HCT116 (cell line): ENCODE measurements at regions not wholly inside any gene's neighbourhood (a gene's known extent, or its start where the extent isn't known, plus 50 kb on each side); places are given as distances from the start of the nearest gene placed in this dataset.

Experiments
- ATAC-seq: fragments of 200-7000 bp; cut with Tn5 transposase; 2 replicates; pipeline ENCODE4 v1.9.1; 2020; ENCODE audit warnings: mild to moderate bottlenecking, moderate library complexity
- BruUV-seq: library from RNA; stranded (reverse); fragments of 400-500 nt; replicated peaks from 2 replicates; lab custom pipeline; 2021; lab: Mats Ljungman, UMichigan
- CTCF ChIA-PET: fragments of 300-600 bp; sonication (Branson Sonifier 250); formaldehyde crosslinking; loops from one replicate; lab custom pipeline; 2021; ENCODE audit warnings: antibody characterized with exemption; lab: Charles Lee
- POLR2A ChIA-PET: fragments of 300-600, 350-600 bp; sonication (Branson Sonifier 250); formaldehyde crosslinking; loops from one replicate; lab custom pipeline; 2021; ENCODE audit warnings: antibody characterized with exemption; lab: Charles Lee
- RAD21 ChIA-PET, 2 experiments: fragments of 300-600 bp; sonication (Branson Sonifier 250); formaldehyde crosslinking; loops; one replicate each; lab custom pipeline; 2023; ENCODE audit warnings: low total read pairs in 2 of 2; ENCODE audit not compliant: uncharacterized antibody in 2 of 2, unreplicated experiment in 2 of 2, low non-redundant PET in 1 of 2; lab: Charles Lee
- DNase-seq: peaks from one replicate; pipeline ENCODE4 v3.0.0-alpha.2; 2010; ENCODE audit warnings: low read depth, low spot score
- H2AFZ ChIP-seq: fragments of 200-600 bp; shearing (Covaris generic), sonication (generic); 2 replicates; pipeline ENCODE4 v1.6.1; 2017; ENCODE audit warnings: low read depth, mixed run types, mixed read lengths, antibody characterized with exemption, low read length; ENCODE audit not compliant: poor library complexity, severe bottlenecking
- H3K27ac ChIP-seq: 2 replicates; pipeline ENCODE4 v1.5.1; 2012; ENCODE audit warnings: low read depth, low read length
- H3K27me3 ChIP-seq: fragments of 200-600 bp; sonication (generic); 2 replicates; pipeline ENCODE4 v1.6.1; 2016; ENCODE audit warnings: mixed run types, low read length, mixed read lengths; ENCODE audit not compliant: insufficient read depth
- H3K36me3 ChIP-seq, 2 experiments: fragments of 200-500 bp in 1 of 2; fragments of 200-600 bp in 1 of 2; sonication (Bioruptor generic) in 1 of 2; sonication (generic) in 1 of 2; 2 replicates each; pipeline versions ENCODE4 v1.5.1 to v1.6.1; 2014 to 2016; ENCODE audit warnings: low read length in 2 of 2, inconsistent platforms in 1 of 2, mixed read lengths in 1 of 2, mixed run types in 1 of 2; ENCODE audit not compliant: insufficient read depth in 2 of 2, control insufficient read depth in 1 of 2
- H3K4me1 ChIP-seq, 2 experiments: fragments of 200-600 bp in 1 of 2; sonication (generic) in 1 of 2; 2 replicates each; pipeline versions ENCODE4 v1.5.1 to v1.6.1; 2012 to 2017; ENCODE audit warnings: low read length in 2 of 2, inconsistent platforms in 1 of 2, mild to moderate bottlenecking in 1 of 2, mixed read lengths in 1 of 2, mixed run types in 1 of 2, moderate library complexity in 1 of 2; ENCODE audit not compliant: insufficient read depth in 2 of 2, control insufficient read depth in 1 of 2
- H3K4me2 ChIP-seq: fragments of 200-600 bp; sonication (generic); 2 replicates; pipeline ENCODE4 v1.6.1; 2017; ENCODE audit warnings: mixed run types, low read length, mixed read lengths
- H3K4me3 ChIP-seq, 2 experiments: fragments of 200-600 bp in 1 of 2; sonication (generic) in 1 of 2; replicated peaks in 1 of 2; 2 replicates each; pipeline ENCODE4 v1.5.1; 2011 to 2016; ENCODE audit warnings: low read length in 2 of 2, control low read depth in 1 of 2, low read depth in 1 of 2, mild to moderate bottlenecking in 1 of 2, mixed read lengths in 1 of 2, mixed run types in 1 of 2
- H3K79me2 ChIP-seq: fragments of 200-600 bp; sonication (generic); 2 replicates; pipeline ENCODE4 v1.6.1; 2017; ENCODE audit warnings: mild to moderate bottlenecking, mixed run types, low read length, moderate library complexity, mixed read lengths; ENCODE audit not compliant: insufficient read depth
- H3K9ac ChIP-seq: fragments of 200-600 bp; sonication (generic); 2 replicates; pipeline ENCODE4 v1.6.1; 2016; ENCODE audit warnings: low read length, mixed read lengths
- H3K9me2 ChIP-seq: fragments of 200-600 bp; sonication (generic), shearing (Covaris generic); 2 replicates; pipeline ENCODE4 v1.6.1; 2017; ENCODE audit warnings: mixed run types, mild to moderate bottlenecking, moderate library complexity; ENCODE audit not compliant: insufficient read depth
- H3K9me3 ChIP-seq, 2 experiments: fragments of 200-500 bp in 1 of 2; fragments of 200-600 bp in 1 of 2; sonication (Bioruptor generic) in 1 of 2; sonication (generic) in 1 of 2; 2 replicates each; pipeline ENCODE4 v1.6.1; 2014 to 2017; ENCODE audit warnings: low read length in 2 of 2, mixed read lengths in 2 of 2, inconsistent platforms in 1 of 2, low read depth in 1 of 2, mild to moderate bottlenecking in 1 of 2, mixed run types in 1 of 2, moderate library complexity in 1 of 2; ENCODE audit not compliant: control insufficient read depth in 1 of 2, insufficient read depth in 1 of 2
- H4K20me1 ChIP-seq: fragments of 200-600 bp; sonication (generic), shearing (Covaris generic); 2 replicates; pipeline ENCODE4 v1.6.1; 2017; ENCODE audit warnings: mixed run types, mild to moderate bottlenecking, moderate library complexity; ENCODE audit not compliant: insufficient read depth
- ATF3 ChIP-seq: IDR thresholded peaks from 2 replicates; pipeline ENCODE4 v1.6.1; 2012
- CBX3 ChIP-seq: IDR thresholded peaks from 2 replicates; pipeline ENCODE4 v1.6.1; 2012; ENCODE audit warnings: low read depth
- CEBPB ChIP-seq: IDR thresholded peaks from 2 replicates; pipeline ENCODE4 v1.6.1; 2012; ENCODE audit warnings: low read depth
- CTCF ChIP-seq, 3 experiments: fragments of 200-600 bp in 1 of 3; sonication (generic) in 1 of 3; IDR thresholded peaks in 2 of 3; conservative IDR thresholded peaks in 1 of 3; 2 replicates each; pipeline ENCODE4 v1.5.1; 2012 to 2017; ENCODE audit warnings: low read depth in 2 of 3, low read length in 2 of 3, antibody characterized with exemption in 1 of 3, borderline replicate concordance in 1 of 3, control low read depth in 1 of 3, mild to moderate bottlenecking in 1 of 3, mixed read lengths in 1 of 3, mixed run types in 1 of 3, moderate library complexity in 1 of 3; ENCODE audit not compliant: insufficient read depth in 1 of 3
- EGR1 ChIP-seq: IDR thresholded peaks from 2 replicates; pipeline ENCODE4 v1.6.1; 2012; ENCODE audit warnings: low read depth
- ELF1 ChIP-seq: IDR thresholded peaks from 2 replicates; pipeline ENCODE4 v1.6.1; 2012; ENCODE audit warnings: low read depth, borderline replicate concordance
- EZH2 ChIP-seq: fragments of 200-600 bp; sonication (generic); IDR thresholded peaks from 2 replicates; pipeline ENCODE4 v1.6.1; 2017; ENCODE audit warnings: antibody characterized with exemption, mixed run types
- EZH2phosphoT487 ChIP-seq: fragments of 200-600 bp; IDR thresholded peaks from 2 replicates; pipeline ENCODE4 v1.6.1; 2018; ENCODE audit warnings: antibody characterized with exemption, borderline replicate concordance
- JUND ChIP-seq: IDR thresholded peaks from 2 replicates; pipeline ENCODE4 v1.6.1; 2012
- MAX ChIP-seq: IDR thresholded peaks from 2 replicates; pipeline ENCODE4 v1.6.1; 2012
- POLR2A ChIP-seq: IDR thresholded peaks from 2 replicates; pipeline ENCODE4 v1.7.0; 2011; ENCODE audit warnings: borderline replicate concordance; ENCODE audit not compliant: insufficient read depth, insufficient read length; ENCODE audit errors: extremely low read depth
- POLR2AphosphoS5 ChIP-seq: IDR thresholded peaks from 2 replicates; pipeline ENCODE4 v1.6.1; 2011; ENCODE audit warnings: mild to moderate bottlenecking, low read depth, low read length, moderate library complexity
- RAD21 ChIP-seq: IDR thresholded peaks from 2 replicates; pipeline ENCODE4 v1.6.1; 2012; ENCODE audit warnings: low read depth, mild to moderate bottlenecking
- REST ChIP-seq: IDR thresholded peaks from 2 replicates; pipeline ENCODE4 v1.6.1; 2012; ENCODE audit warnings: low read depth
- SIN3A ChIP-seq: IDR thresholded peaks from 2 replicates; pipeline ENCODE4 v1.6.1; 2012; ENCODE audit warnings: low read depth
- YY1 ChIP-seq: IDR thresholded peaks from 2 replicates; pipeline ENCODE4 v1.6.1; 2011; ENCODE audit warnings: low read length, low read depth, moderate library complexity, mild to moderate bottlenecking; ENCODE audit not compliant: insufficient replicate concordance; ENCODE audit errors: extremely low read depth
- ZFX ChIP-seq: fragments of 450-650 bp; IDR thresholded peaks from 2 replicates; pipeline ENCODE4 v1.6.1; 2017
- ZNF274 ChIP-seq: fragments of 200-500 bp; sonication (Bioruptor generic); IDR thresholded peaks from 2 replicates; pipeline ENCODE4 v1.6.1; 2014; ENCODE audit warnings: mild to moderate bottlenecking, low read depth, low read length, inconsistent platforms
- intact Hi-C: fragments of 100-400 bp; cut with micrococcal nuclease; formaldehyde crosslinking; loops from 2 replicates; pipeline ENCODE4 v1.10.0; 2022

- no peak for DNase-seq
- no peaks in the 10 kb centered on the region for H3K4me1 ChIP-seq
- no peaks in the 10 kb centered on the region for H4K20me1 ChIP-seq
- no TSS peak for BruUV-seq
- TF ChIP-seq YY1 (no peak), CTCF (IDR thresholded peaks at IDR 0.05 in 2 of 3, conservative IDR thresholded peaks at IDR 0.05 in 1 of 3; ENCODE audit: borderline replicate concordance in 1 of 3, insufficient read depth in 1 of 3, low read depth in 2 of 3, low read length in 2 of 3) (no peak), POLR2A (no peak), POLR2AphosphoS5 (no peak), JUND (no peak), RAD21 (no peak), ZNF274 (no peak), ZFX (no peak), CEBPB (no peak), EZH2 (no peak), REST (no peak), EZH2phosphoT487 (no peak), MAX (no peak), EGR1 (no peak), SIN3A (no peak), ELF1 (no peak), ATF3 (no peak), CBX3 (no peak)
- TF ChIP-seq, all 23 proteins: peak for 0
- ChIA-PET POLR2A (no interaction called here), CTCF (no interaction called here), RAD21 (no interaction called here)
- ATAC-seq: no peak
- Histone ChIP-seq H3K36me3 (no peaks in the 10 kb centered on the region), H3K9me3 (no peaks in the 10 kb centered on the region), H2AFZ (no peak overlapping the region), H3K4me3 (no peak overlapping the region), H3K79me2 (no peaks in the 10 kb centered on the region), H3K27ac (no peak overlapping the region), H3K9me2 (no peaks in the 10 kb centered on the region), H3K9ac (no peak overlapping the region), H3K27me3 (no peaks in the 10 kb centered on the region), H3K4me2 (no peak overlapping the region)
- intact Hi-C loops: no loop called here
Observed at GRCh38 chr1:3989465-3989864, 89.4 kb upstream of the C1orf174 start.
